ENCODE measurements at regions not wholly inside any gene's neighbourhood (a gene's known extent, or its start where the extent isn't known, plus 50 kb on each side); places are given as distances from the start of the nearest gene placed in this dataset.

DNA sequence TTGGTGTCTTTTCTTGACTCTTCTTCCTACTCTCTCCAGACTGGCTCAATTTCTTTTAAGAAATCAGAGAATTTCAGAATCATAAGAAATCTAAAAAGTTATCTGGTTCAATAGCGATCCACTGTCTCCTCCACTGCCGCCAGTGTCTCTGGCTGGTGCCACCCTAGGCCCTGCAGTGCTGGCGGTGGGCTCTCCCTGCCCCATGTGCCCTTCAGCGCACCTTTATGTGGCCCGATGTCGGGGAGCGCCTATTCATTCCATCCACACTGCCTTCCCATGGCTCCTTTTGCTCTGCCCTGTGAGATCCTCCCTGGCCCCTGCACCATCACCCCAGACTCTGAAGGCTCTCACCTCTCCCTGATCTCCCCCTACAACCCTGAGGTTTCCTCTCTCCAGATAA lies 62.8 kb downstream of the TBXT start:
- no peaks in the 10 kb centered on the region for H3K36me3 ChIP-seq (replicated peaks in 1 of 2; ENCODE audit: control extremely low read depth in 1 of 2, control insufficient read depth in 1 of 2, extremely low read depth in 1 of 2, insufficient read depth in 2 of 2, low read length in 1 of 2)
- H3K4me1 Mint-ChIP-seq = peaks cover 7% of the 10 kb centered on the region
- H3K27ac Mint-ChIP-seq = no peak overlapping the region

DNA sequence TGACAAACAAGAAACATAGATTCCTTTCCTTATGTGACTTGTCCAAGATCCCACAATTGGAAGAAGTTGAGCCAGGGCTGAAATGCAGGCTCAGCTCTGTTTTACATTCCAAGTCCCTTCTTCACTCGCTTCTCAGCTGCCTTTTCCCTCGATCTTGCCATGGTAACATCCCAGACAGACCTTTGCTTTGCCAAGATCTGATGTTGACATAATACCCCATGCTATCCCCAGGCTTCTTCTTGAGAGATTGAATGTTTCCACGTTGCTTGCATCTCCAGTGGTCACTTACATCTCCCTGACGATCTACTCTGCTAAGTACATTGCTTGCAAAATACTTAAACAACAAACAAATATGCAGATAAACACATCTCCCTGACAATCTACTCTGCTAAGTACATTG lies 63.5 kb downstream of the TBXT start:
- H3K4me3 Mint-ChIP-seq = no peak overlapping the region
- CTCF ChIA-PET = no interaction called here
- POLR2A ChIA-PET = no interaction called here
- H2AFZ ChIP-seq (ENCODE audit: insufficient read depth, low read depth, low read length, poor library complexity, severe bottlenecking) = no peak overlapping the region
- no peaks in the 10 kb centered on the region for H3K27me3 ChIP-seq (replicated peaks in 1 of 4; ENCODE audit: control extremely low read depth in 1 of 4, control insufficient read depth in 3 of 4, insufficient read depth in 4 of 4, low read length in 3 of 4)
- peaks cover 7% of the 10 kb centered on the region for H3K9me3 Mint-ChIP-seq (ENCODE audit: insufficient read depth)
- peaks cover 7% of the 10 kb centered on the region for H3K4me1 Mint-ChIP-seq
- intact Hi-C loops (cut with micrococcal nuclease) = no loop called here
- ATAC-seq (ENCODE audit: low read depth) (no peak), DNase-seq (no peak)
- TF ChIP-seq, protein P1, sequence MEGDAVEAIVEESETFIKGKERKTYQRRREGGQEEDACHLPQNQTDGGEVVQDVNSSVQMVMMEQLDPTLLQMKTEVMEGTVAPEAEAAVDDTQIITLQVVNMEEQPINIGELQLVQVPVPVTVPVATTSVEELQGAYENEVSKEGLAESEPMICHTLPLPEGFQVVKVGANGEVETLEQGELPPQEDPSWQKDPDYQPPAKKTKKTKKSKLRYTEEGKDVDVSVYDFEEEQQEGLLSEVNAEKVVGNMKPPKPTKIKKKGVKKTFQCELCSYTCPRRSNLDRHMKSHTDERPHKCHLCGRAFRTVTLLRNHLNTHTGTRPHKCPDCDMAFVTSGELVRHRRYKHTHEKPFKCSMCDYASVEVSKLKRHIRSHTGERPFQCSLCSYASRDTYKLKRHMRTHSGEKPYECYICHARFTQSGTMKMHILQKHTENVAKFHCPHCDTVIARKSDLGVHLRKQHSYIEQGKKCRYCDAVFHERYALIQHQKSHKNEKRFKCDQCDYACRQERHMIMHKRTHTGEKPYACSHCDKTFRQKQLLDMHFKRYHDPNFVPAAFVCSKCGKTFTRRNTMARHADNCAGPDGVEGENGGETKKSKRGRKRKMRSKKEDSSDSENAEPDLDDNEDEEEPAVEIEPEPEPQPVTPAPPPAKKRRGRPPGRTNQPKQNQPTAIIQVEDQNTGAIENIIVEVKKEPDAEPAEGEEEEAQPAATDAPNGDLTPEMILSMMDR (IDR thresholded peaks at IDR 0.05) = no peak
- no peak for TF ChIP-seq EZH2 (IDR thresholded peaks at IDR 0.05; ENCODE audit: borderline replicate concordance, insufficient read depth, low read depth, low read length, poor library complexity, severe bottlenecking)
- no peak overlapping the region for H3K4me3 ChIP-seq (ENCODE audit: control extremely low read depth in 1 of 5, extremely low read depth in 1 of 5, insufficient read depth in 1 of 5, low read depth in 2 of 5, low read length in 4 of 5)
- no peak overlapping the region for H3K27ac Mint-ChIP-seq
- WGBS (ENCODE audit: insufficient coverage) = 66% methylated on average over 4 of the region's 4 CpGs
- no peak overlapping the region for H3K27ac ChIP-seq (ENCODE audit: low read length in 2 of 2)
- H3K27me3 Mint-ChIP-seq = peaks cover 18% of the 10 kb centered on the region
- H3K9me3 ChIP-seq (ENCODE audit: control extremely low read depth in 1 of 3, control insufficient read depth in 2 of 3, insufficient read depth in 1 of 3, low read length in 2 of 3) = peaks cover 0 to 15% (median 9%) of the 10 kb centered on the region in 3 donors
- no peak overlapping the region for H3K9ac ChIP-seq (ENCODE audit: low read length)
- H3K36me3 ChIP-seq (replicated peaks in 1 of 2; ENCODE audit: control extremely low read depth in 1 of 2, control insufficient read depth in 1 of 2, extremely low read depth in 1 of 2, insufficient read depth in 2 of 2, low read length in 1 of 2) = no peaks in the 10 kb centered on the region
- H3K4me1 ChIP-seq (ENCODE audit: control insufficient read depth in 2 of 2, insufficient read depth in 2 of 2, low read length in 2 of 2) = peaks cover 0 to 5% of the 10 kb centered on the region in 2 donors
- H3K4me2 ChIP-seq (replicated peaks; ENCODE audit: low read depth, low read length, poor library complexity, severe bottlenecking) = no peak overlapping the region
- no peaks in the 10 kb centered on the region for H4K20me1 ChIP-seq (ENCODE audit: control insufficient read depth, insufficient read depth, low read length, poor library complexity, severe bottlenecking)
- H3K79me2 ChIP-seq (ENCODE audit: control insufficient read depth, insufficient read depth, low read length) = no peaks in the 10 kb centered on the region

More for the DNA sequence above, 62.8 kb downstream of the TBXT start:
- Histone ChIP-seq H2AFZ (ENCODE audit: insufficient read depth, low read depth, low read length, poor library complexity, severe bottlenecking) (no peak overlapping the region), H3K4me2 (replicated peaks; ENCODE audit: low read depth, low read length, poor library complexity, severe bottlenecking) (no peak overlapping the region), H3K27me3 (replicated peaks in 1 of 4; ENCODE audit: control extremely low read depth in 1 of 4, control insufficient read depth in 3 of 4, insufficient read depth in 4 of 4, low read length in 3 of 4) (peaks cover 0 to 6% (median 0%) of the 10 kb centered on the region in 4 experiments), H3K9me3 (ENCODE audit: control extremely low read depth in 1 of 3, control insufficient read depth in 2 of 3, insufficient read depth in 1 of 3, low read length in 2 of 3) (peaks cover 0 to 15% (median 9%) of the 10 kb centered on the region in 3 donors), H4K20me1 (ENCODE audit: control insufficient read depth, insufficient read depth, low read length, poor library complexity, severe bottlenecking) (no peaks in the 10 kb centered on the region), H3K27ac (ENCODE audit: low read length in 2 of 2) (no peak overlapping the region), H3K9ac (ENCODE audit: low read length) (no peak overlapping the region), H3K4me3 (ENCODE audit: control extremely low read depth in 1 of 5, extremely low read depth in 1 of 5, insufficient read depth in 1 of 5, low read depth in 2 of 5, low read length in 4 of 5) (no peak overlapping the region), H3K79me2 (ENCODE audit: control insufficient read depth, insufficient read depth, low read length) (no peaks in the 10 kb centered on the region), H3K4me1 (ENCODE audit: control insufficient read depth in 2 of 2, insufficient read depth in 2 of 2, low read length in 2 of 2) (peaks cover 0 to 5% of the 10 kb centered on the region in 2 donors)
- no peak for ATAC-seq (ENCODE audit: low read depth)
- H3K4me3 Mint-ChIP-seq = no peak overlapping the region
- intact Hi-C loops (cut with micrococcal nuclease) = no loop called here
- WGBS (ENCODE audit: insufficient coverage) = 99% methylated on average over 7 of the region's 7 CpGs
- TF ChIP-seq EZH2 (IDR thresholded peaks at IDR 0.05; ENCODE audit: borderline replicate concordance, insufficient read depth, low read depth, low read length, poor library complexity, severe bottlenecking) = no peak
- TF ChIP-seq, protein P1 (IDR thresholded peaks at IDR 0.05) = no peak
- H3K27me3 Mint-ChIP-seq = peaks cover 22% of the 10 kb centered on the region
- H3K9me3 Mint-ChIP-seq (ENCODE audit: insufficient read depth) = peaks cover 7% of the 10 kb centered on the region
- CTCF ChIA-PET = interaction anchor here (1.3 to 1.6 kb wide), 2 partner anchors 12 to 220 kb away, joined by 3 to 6 read pairs; no protein-coding TSS in a partner anchor
- DNase-seq = no peak
- POLR2A ChIA-PET = no interaction called here

Data from B cell (primary cell).